ENCODE measurements at regions not wholly inside any gene's neighbourhood (a gene's known extent, or its start where the extent isn't known, plus 50 kb on each side); places are given as distances from the start of the nearest gene placed in this dataset.

DNA sequence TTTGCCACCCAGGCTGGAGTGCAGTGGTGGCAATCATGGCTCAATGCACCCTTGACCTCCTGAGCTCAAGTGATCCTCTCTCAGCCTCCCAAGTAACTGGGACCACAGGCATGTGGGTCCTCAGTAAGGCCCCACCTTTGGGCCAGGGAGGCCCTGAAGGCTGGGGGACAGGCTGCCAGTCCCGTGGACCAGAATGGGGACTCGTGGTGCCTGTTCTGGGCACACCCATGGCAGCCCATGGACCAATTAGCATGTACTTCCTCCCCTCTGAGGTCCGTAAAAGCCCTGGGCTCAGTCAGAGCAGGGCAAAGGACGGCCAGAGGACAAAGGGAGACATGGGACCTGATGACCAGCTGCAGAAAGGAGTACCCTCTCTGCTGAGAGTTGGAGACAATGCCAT is 1590.8 kb downstream of the KHDRBS2 start:
- in situ Hi-C loops (cut with MboI), result no loop called here
- no peak for DNase-seq (ENCODE audit: extremely low read depth in 1 of 4, low spot score in 3 of 4)
- POLR2A ChIA-PET, result no interaction called here
- intact Hi-C loops (cut with micrococcal nuclease), result no loop called here
- CTCF ChIA-PET (ENCODE audit: low intra/inter-chr PET ratio), result no interaction called here
- 0% methylated on average over 4 of the region's 4 CpGs for WGBS (ENCODE audit: insufficient coverage, low coverage, missing lambda C conversion rate)
- TF ChIP-seq U2AF2 (optimal IDR thresholded peaks at IDR 0.05; ENCODE audit: low read depth, low read length) (no peak), KDM2B (CRISPR knock-in tag; IDR thresholded peaks at IDR 0.05) (no peak), CBX2 (IDR thresholded peaks at IDR 0.05; ENCODE audit: insufficient read depth, low read length, poor library complexity, severe bottlenecking) (no peak), ZNF766 (CRISPR knock-in tag; conservative IDR thresholded peaks at IDR 0.05) (no peak), SMARCA4 (IDR thresholded peaks at IDR 0.05) (no peak), SIX5 (IDR thresholded peaks at IDR 0.05; ENCODE audit: borderline replicate concordance in 1 of 2, insufficient read depth in 1 of 2, low read depth in 1 of 2, low read length in 2 of 2) (no peak), GABPA (tag; conservative IDR thresholded peaks at IDR 0.05; ENCODE audit: low read depth) (no peak)
- TF ChIP-seq, protein P1, sequence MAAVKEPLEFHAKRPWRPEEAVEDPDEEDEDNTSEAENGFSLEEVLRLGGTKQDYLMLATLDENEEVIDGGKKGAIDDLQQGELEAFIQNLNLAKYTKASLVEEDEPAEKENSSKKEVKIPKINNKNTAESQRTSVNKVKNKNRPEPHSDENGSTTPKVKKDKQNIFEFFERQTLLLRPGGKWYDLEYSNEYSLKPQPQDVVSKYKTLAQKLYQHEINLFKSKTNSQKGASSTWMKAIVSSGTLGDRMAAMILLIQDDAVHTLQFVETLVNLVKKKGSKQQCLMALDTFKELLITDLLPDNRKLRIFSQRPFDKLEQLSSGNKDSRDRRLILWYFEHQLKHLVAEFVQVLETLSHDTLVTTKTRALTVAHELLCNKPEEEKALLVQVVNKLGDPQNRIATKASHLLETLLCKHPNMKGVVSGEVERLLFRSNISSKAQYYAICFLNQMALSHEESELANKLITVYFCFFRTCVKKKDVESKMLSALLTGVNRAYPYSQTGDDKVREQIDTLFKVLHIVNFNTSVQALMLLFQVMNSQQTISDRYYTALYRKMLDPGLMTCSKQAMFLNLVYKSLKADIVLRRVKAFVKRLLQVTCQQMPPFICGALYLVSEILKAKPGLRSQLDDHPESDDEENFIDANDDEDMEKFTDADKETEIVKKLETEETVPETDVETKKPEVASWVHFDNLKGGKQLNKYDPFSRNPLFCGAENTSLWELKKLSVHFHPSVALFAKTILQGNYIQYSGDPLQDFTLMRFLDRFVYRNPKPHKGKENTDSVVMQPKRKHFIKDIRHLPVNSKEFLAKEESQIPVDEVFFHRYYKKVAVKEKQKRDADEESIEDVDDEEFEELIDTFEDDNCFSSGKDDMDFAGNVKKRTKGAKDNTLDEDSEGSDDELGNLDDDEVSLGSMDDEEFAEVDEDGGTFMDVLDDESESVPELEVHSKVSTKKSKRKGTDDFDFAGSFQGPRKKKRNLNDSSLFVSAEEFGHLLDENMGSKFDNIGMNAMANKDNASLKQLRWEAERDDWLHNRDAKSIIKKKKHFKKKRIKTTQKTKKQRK (IDR thresholded peaks at IDR 0.05; ENCODE audit: borderline replicate concordance, low read depth, low read length), result no peak
- H4K20me1 ChIP-seq (replicated peaks; ENCODE audit: control insufficient read depth, insufficient read depth, low read length), result no peaks in the 10 kb centered on the region
- no peak for FAIRE-seq
- no peak overlapping the region for H2AFZ ChIP-seq (ENCODE audit: low read depth, low read length)
- H3K9me1 ChIP-seq (ENCODE audit: control insufficient read depth, insufficient read depth, low read length), result no peaks in the 10 kb centered on the region
- no peaks in the 10 kb centered on the region for H3K79me2 ChIP-seq (ENCODE audit: control insufficient read depth, insufficient read depth, low read length)
- ATAC-seq, result no peak
- no peak overlapping the region for H3K27ac ChIP-seq (ENCODE audit: extremely low read depth, low read depth, low read length)
- BruUV-seq (replicated peaks), result no TSS peak
- no peaks in the 10 kb centered on the region for H3K4me1 ChIP-seq (replicated peaks in 1 of 2; ENCODE audit: control insufficient read depth in 2 of 2, insufficient read depth in 2 of 2, low read length in 2 of 2)
- no peak overlapping the region for H3K4me2 ChIP-seq (ENCODE audit: insufficient read depth, low read length)
- no peak overlapping the region for H3K4me3 ChIP-seq
- no peaks in the 10 kb centered on the region for H3K36me3 ChIP-seq (ENCODE audit: control insufficient read depth, insufficient read depth, low read length)
- H3K9ac ChIP-seq (ENCODE audit: insufficient read depth in 1 of 2, low read depth in 2 of 2, low read length in 2 of 2), result no peak overlapping the region
- no peaks in the 10 kb centered on the region for H3K27me3 ChIP-seq (ENCODE audit: control insufficient read depth in 2 of 2, insufficient read depth in 2 of 2, low read length in 2 of 2)
- no peaks in the 10 kb centered on the region; the same call in 1 of the 2 replicates for H3K9me3 ChIP-seq (replicated peaks; ENCODE audit: control insufficient read depth, insufficient read depth, low read depth, low read length)
